Activated CD8-positive, alpha-beta memory T cell treated with anti-CD3 and anti-CD28 coated beads for 24 hours (primary cell): ENCODE measurements at regions not wholly inside any gene's neighbourhood (a gene's known extent, or its start where the extent isn't known, plus 50 kb on each side); places are given as distances from the start of the nearest gene placed in this dataset.
"Not testable (repeated sequence)": the region's sequence is repeated elsewhere in the genome, so short reads cannot be mapped to it uniquely, and the experiment has no call there.

Source experiments
- DNase-seq: peaks from one replicate; pipeline ENCODE4 v3.0.0-alpha.2; 2020

GRCh38 chr21:23660560-23660959 is 1946.7 kb downstream of the MRPL39 start:
- no peak for DNase-seq

GRCh38 chr21:23644768-23645167 is 1962.5 kb downstream of the MRPL39 start:
- no peak for DNase-seq

- DNase-seq, result no peak
Observed at GRCh38 chr21:23639721-23640120, 1967.6 kb downstream of the MRPL39 start.

GRCh38 chr21:23638131-23638695 is 1969.1 kb downstream of the MRPL39 start:
- DNase-seq, result no peak

GRCh38 chr21:23633447-23633940 is 1973.8 kb downstream of the MRPL39 start:
- DNase-seq, result no peak

- DNase-seq, result no peak
Observed at GRCh38 chr21:23624281-23624680, 1983.0 kb downstream of the MRPL39 start.

GRCh38 chr21:23613014-23613413 is 1994.3 kb downstream of the MRPL39 start:
- no peak for DNase-seq

GRCh38 chr21:23612210-23612609 is 1995.1 kb downstream of the MRPL39 start:
- no peak for DNase-seq

GRCh38 chr21:23607782-23608431 is 1999.4 kb downstream of the MRPL39 start:
- no peak for DNase-seq

GRCh38 chr21:23601549-23601948 is 2005.7 kb downstream of the MRPL39 start:
- no peak for DNase-seq

- no peak for DNase-seq
Observed at GRCh38 chr21:23593582-23593981, 2013.7 kb downstream of the MRPL39 start.

GRCh38 chr21:23585419-23585818 is 2021.9 kb downstream of the MRPL39 start:
- DNase-seq, result no peak

- no peak for DNase-seq
Observed at GRCh38 chr21:23579573-23579972, 2027.7 kb downstream of the MRPL39 start.

- DNase-seq, result no peak
Observed at GRCh38 chr21:23578027-23578426, 2029.3 kb downstream of the MRPL39 start.

- no peak for DNase-seq
Observed at GRCh38 chr21:23574932-23575331, 2032.3 kb downstream of the MRPL39 start.

- not testable (repeated sequence) for DNase-seq
Observed at GRCh38 chr21:23548924-23549323, 2058.4 kb downstream of the MRPL39 start.

GRCh38 chr21:23543333-23543732 is 2063.9 kb downstream of the MRPL39 start:
- DNase-seq, result no peak

- no peak for DNase-seq
Observed at GRCh38 chr21:23542097-23542496, 2065.2 kb downstream of the MRPL39 start.

GRCh38 chr21:23541571-23541970 is 2065.7 kb downstream of the MRPL39 start:
- DNase-seq, result no peak

- no peak for DNase-seq
Observed at GRCh38 chr21:23534850-23535249, 2072.4 kb downstream of the MRPL39 start.

- DNase-seq, result no peak
Observed at GRCh38 chr21:23531444-23531843, 2075.8 kb downstream of the MRPL39 start.

- no peak for DNase-seq
Observed at GRCh38 chr21:23524685-23525084, 2082.6 kb downstream of the MRPL39 start.

GRCh38 chr21:23522751-23523150 is 2084.5 kb downstream of the MRPL39 start:
- no peak for DNase-seq

- DNase-seq, result no peak
Observed at GRCh38 chr21:23507501-23507900, 2099.8 kb downstream of the MRPL39 start.

- DNase-seq, result no peak
Observed at GRCh38 chr21:23496729-23497128, 2110.6 kb downstream of the MRPL39 start.
